ENCODE measurements at regions not wholly inside any gene's neighbourhood (a gene's known extent, or its start where the extent isn't known, plus 50 kb on each side); places are given as distances from the start of the nearest gene placed in this dataset.

DNA sequence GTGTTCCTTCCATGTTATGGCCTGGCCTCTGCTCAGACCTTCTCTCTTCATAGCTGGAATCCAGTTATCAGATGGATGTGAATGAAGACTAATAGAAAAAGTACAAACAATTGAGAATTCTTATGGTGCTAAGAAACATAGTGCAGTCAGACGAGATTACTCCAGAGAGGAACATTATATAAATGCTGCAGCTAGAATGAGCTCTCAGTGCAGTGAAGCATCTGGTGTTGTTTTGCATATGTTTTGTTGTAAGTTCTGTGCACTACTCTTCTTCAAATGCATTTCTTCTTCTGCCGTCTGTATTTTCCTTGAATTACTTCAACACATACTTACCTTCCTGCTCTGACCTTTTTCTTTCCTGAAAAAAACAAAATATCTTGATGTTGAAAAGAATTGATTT, 602.4 kb upstream of the CDH18 start:
- Histone ChIP-seq H3K27me3 (ENCODE audit: insufficient read depth, poor library complexity, severe bottlenecking) (no peaks in the 10 kb centered on the region), H3K4me3 (replicated peaks; ENCODE audit: insufficient read depth, low read length) (no peak overlapping the region), H3K27ac (replicated peaks) (no peak overlapping the region)
- TF ChIP-seq, protein P1, sequence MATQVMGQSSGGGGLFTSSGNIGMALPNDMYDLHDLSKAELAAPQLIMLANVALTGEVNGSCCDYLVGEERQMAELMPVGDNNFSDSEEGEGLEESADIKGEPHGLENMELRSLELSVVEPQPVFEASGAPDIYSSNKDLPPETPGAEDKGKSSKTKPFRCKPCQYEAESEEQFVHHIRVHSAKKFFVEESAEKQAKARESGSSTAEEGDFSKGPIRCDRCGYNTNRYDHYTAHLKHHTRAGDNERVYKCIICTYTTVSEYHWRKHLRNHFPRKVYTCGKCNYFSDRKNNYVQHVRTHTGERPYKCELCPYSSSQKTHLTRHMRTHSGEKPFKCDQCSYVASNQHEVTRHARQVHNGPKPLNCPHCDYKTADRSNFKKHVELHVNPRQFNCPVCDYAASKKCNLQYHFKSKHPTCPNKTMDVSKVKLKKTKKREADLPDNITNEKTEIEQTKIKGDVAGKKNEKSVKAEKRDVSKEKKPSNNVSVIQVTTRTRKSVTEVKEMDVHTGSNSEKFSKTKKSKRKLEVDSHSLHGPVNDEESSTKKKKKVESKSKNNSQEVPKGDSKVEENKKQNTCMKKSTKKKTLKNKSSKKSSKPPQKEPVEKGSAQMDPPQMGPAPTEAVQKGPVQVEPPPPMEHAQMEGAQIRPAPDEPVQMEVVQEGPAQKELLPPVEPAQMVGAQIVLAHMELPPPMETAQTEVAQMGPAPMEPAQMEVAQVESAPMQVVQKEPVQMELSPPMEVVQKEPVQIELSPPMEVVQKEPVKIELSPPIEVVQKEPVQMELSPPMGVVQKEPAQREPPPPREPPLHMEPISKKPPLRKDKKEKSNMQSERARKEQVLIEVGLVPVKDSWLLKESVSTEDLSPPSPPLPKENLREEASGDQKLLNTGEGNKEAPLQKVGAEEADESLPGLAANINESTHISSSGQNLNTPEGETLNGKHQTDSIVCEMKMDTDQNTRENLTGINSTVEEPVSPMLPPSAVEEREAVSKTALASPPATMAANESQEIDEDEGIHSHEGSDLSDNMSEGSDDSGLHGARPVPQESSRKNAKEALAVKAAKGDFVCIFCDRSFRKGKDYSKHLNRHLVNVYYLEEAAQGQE (IDR thresholded peaks at IDR 0.05; ENCODE audit: insufficient replicate concordance, low read depth) = no peak
- TF ChIP-seq POLR2AphosphoS5 (IDR thresholded peaks at IDR 0.05; ENCODE audit: low read depth) = no peak
- TF ChIP-seq GABPA (IDR thresholded peaks at IDR 0.05; ENCODE audit: low read depth) = no peak
- TF ChIP-seq SPI1 (IDR thresholded peaks at IDR 0.05; ENCODE audit: borderline replicate concordance, low read depth) = no peak
- TF ChIP-seq CTCF (IDR thresholded peaks at IDR 0.05; ENCODE audit: insufficient read depth, low read length) = no peak
- DNase-seq (ENCODE audit: low read depth in 1 of 2, low spot score in 1 of 2) = no peak

DNA sequence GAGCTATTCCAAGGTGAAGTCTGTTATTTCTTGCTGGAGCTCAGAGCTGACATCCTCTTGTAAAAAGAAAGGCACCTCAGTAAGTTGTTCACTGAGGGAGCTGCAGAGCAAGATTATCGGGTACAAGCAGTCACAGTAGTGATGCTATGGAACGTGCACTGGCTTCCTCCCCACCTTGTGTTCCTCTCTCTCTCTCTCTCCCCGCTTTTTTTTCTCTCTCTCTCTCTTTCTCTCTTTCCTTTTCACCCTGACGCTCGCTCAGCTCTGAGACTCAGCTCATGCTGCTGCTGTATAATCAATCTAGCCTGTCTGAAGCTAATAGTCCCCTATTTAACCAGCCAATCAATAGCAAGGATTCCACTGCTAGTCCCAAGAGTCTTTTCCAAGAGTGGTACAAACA, 587.6 kb upstream of the CDH18 start:
- no peak for DNase-seq (ENCODE audit: low read depth in 1 of 2, low spot score in 1 of 2)
- Histone ChIP-seq H3K27me3 (ENCODE audit: insufficient read depth, poor library complexity, severe bottlenecking) (no peaks in the 10 kb centered on the region), H3K27ac (replicated peaks) (no peak overlapping the region), H3K4me3 (replicated peaks; ENCODE audit: insufficient read depth, low read length) (no peak overlapping the region)
- TF ChIP-seq CTCF (IDR thresholded peaks at IDR 0.05; ENCODE audit: insufficient read depth, low read length) (no peak), POLR2AphosphoS5 (IDR thresholded peaks at IDR 0.05; ENCODE audit: low read depth) (no peak), SPI1 (IDR thresholded peaks at IDR 0.05; ENCODE audit: borderline replicate concordance, low read depth) (no peak)
- TF ChIP-seq, protein P1 (IDR thresholded peaks at IDR 0.05; ENCODE audit: insufficient replicate concordance, low read depth) = no peak

GRCh38 chr5:20574576-20574975, 586.6 kb upstream of the CDH18 start:
- Histone ChIP-seq H3K4me3 (replicated peaks; ENCODE audit: insufficient read depth, low read length) (no peak overlapping the region), H3K27me3 (ENCODE audit: insufficient read depth, poor library complexity, severe bottlenecking) (no peaks in the 10 kb centered on the region), H3K27ac (replicated peaks) (no peak overlapping the region)
- DNase-seq (ENCODE audit: low read depth in 1 of 2, low spot score in 1 of 2) = no peak
- TF ChIP-seq GABPA (IDR thresholded peaks at IDR 0.05; ENCODE audit: low read depth) (no peak), SPI1 (IDR thresholded peaks at IDR 0.05; ENCODE audit: borderline replicate concordance, low read depth) (no peak), POLR2AphosphoS5 (IDR thresholded peaks at IDR 0.05; ENCODE audit: low read depth) (no peak), CTCF (IDR thresholded peaks at IDR 0.05; ENCODE audit: insufficient read depth, low read length) (no peak)
- TF ChIP-seq, protein P1 (IDR thresholded peaks at IDR 0.05; ENCODE audit: insufficient replicate concordance, low read depth) = no peak
